DOHH2 (cell line): ENCODE measurements at regions not wholly inside any gene's neighbourhood (a gene's known extent, or its start where the extent isn't known, plus 50 kb on each side); places are given as distances from the start of the nearest gene placed in this dataset.

Experiments used
- H3F3A ChIP-seq: fragments of 200-600 bp; sonication (generic), shearing (Covaris generic); 2 replicates; pipeline ENCODE4 v1.6.0; 2016; ENCODE audit warnings: antibody characterized with exemption, mild to moderate bottlenecking; ENCODE audit not compliant: control insufficient read depth, insufficient read depth
- H3K27ac ChIP-seq: fragments of 200-600 bp; sonication (generic); 2 replicates; pipeline ENCODE4 v1.5.1; 2014; ENCODE audit warnings: low read depth, mild to moderate bottlenecking, low read length, moderate library complexity
- H3K27me3 ChIP-seq: fragments of 200-600 bp; sonication (generic); 2 replicates; pipeline ENCODE4 v1.6.1; 2014; ENCODE audit warnings: mild to moderate bottlenecking, low read length, mixed read lengths; ENCODE audit not compliant: control insufficient read depth
- H3K36me3 ChIP-seq: fragments of 200-600 bp; sonication (generic); 2 replicates; pipeline ENCODE4 v1.6.1; 2014; ENCODE audit warnings: mild to moderate bottlenecking, low read length, moderate library complexity, mixed read lengths; ENCODE audit not compliant: control insufficient read depth
- H3K4me1 ChIP-seq: fragments of 200-600 bp; sonication (generic); 2 replicates; pipeline ENCODE4 v1.6.1; 2014; ENCODE audit warnings: mild to moderate bottlenecking, low read length, mixed read lengths; ENCODE audit not compliant: control insufficient read depth
- H3K4me2 ChIP-seq: fragments of 200-600 bp; sonication (generic); 2 replicates; pipeline ENCODE4 v1.6.0; 2014; ENCODE audit warnings: mild to moderate bottlenecking, low read length, moderate library complexity
- H3K4me3 ChIP-seq: fragments of 200-600 bp; sonication (generic); 2 replicates; pipeline ENCODE4 v1.5.1; 2014; ENCODE audit warnings: mild to moderate bottlenecking, low read length, mixed read lengths
- H3K79me2 ChIP-seq: fragments of 200-600 bp; sonication (generic); 2 replicates; pipeline ENCODE4 v1.6.1; 2014; ENCODE audit warnings: mild to moderate bottlenecking, low read length, mixed read lengths; ENCODE audit not compliant: control insufficient read depth
- H3K9me2 ChIP-seq: fragments of 200-600 bp; sonication (generic); replicated peaks from 2 replicates; pipeline ENCODE4 v1.6.1; 2014; ENCODE audit warnings: mild to moderate bottlenecking, low read length, mixed read lengths; ENCODE audit not compliant: control insufficient read depth
- H3K9me3 ChIP-seq: fragments of 200-600 bp; sonication (generic); 2 replicates; pipeline ENCODE4 v1.6.1; 2014; ENCODE audit warnings: antibody characterized with exemption, low read length, mixed read lengths; ENCODE audit not compliant: control insufficient read depth, insufficient read depth
- H4K20me1 ChIP-seq: fragments of 200-600 bp; sonication (generic); 2 replicates; pipeline ENCODE4 v1.6.0; 2014; ENCODE audit warnings: low read depth, mild to moderate bottlenecking, antibody characterized with exemption, low read length, moderate library complexity; ENCODE audit not compliant: control insufficient read depth, insufficient read depth
- CTCF ChIP-seq: fragments of 200-600 bp; sonication (generic); IDR thresholded peaks from one replicate; pipeline ENCODE4 v1.5.1; 2014; ENCODE audit warnings: antibody characterized with exemption, mild to moderate bottlenecking, low read depth, low read length; ENCODE audit not compliant: poor library complexity, severe bottlenecking
- EZH2phosphoT487 ChIP-seq: fragments of 200-600 bp; sonication (generic); IDR thresholded peaks from 2 replicates; pipeline ENCODE4 v1.6.1; 2017; ENCODE audit warnings: borderline replicate concordance, mild to moderate bottlenecking, antibody characterized with exemption, low read length, moderate library complexity, mixed read lengths

GRCh38 chr1:229164348-229164747 lies 106.6 kb upstream of the RAB4A start:
- Histone ChIP-seq H3K36me3 (no peaks in the 10 kb centered on the region), H3K27ac (no peak overlapping the region), H3K4me3 (no peak overlapping the region), H3K27me3 (peaks cover 8% of the 10 kb centered on the region; the same call in 1 of the 2 replicates), H3K4me1 (no peaks in the 10 kb centered on the region), H3K79me2 (no peaks in the 10 kb centered on the region), H3K4me2 (no peak overlapping the region), H3K9me3 (no peaks in the 10 kb centered on the region), H3K9me2 (no peaks in the 10 kb centered on the region), H4K20me1 (no peaks in the 10 kb centered on the region), H3F3A (no peaks in the 10 kb centered on the region)
- TF ChIP-seq EZH2phosphoT487 (no peak), CTCF (no peak)

GRCh38 chr1:229164836-229165735 lies 105.8 kb upstream of the RAB4A start:
- Histone ChIP-seq H3F3A (no peaks in the 10 kb centered on the region), H3K36me3 (no peaks in the 10 kb centered on the region), H3K79me2 (no peaks in the 10 kb centered on the region), H3K9me3 (no peaks in the 10 kb centered on the region), H3K4me3 (no peak overlapping the region), H3K9me2 (no peaks in the 10 kb centered on the region), H3K27ac (no peak overlapping the region), H3K27me3 (peaks cover 8% of the 10 kb centered on the region; the same call in 1 of the 2 replicates), H3K4me2 (no peak overlapping the region), H4K20me1 (no peaks in the 10 kb centered on the region), H3K4me1 (no peaks in the 10 kb centered on the region)
- no peak for TF ChIP-seq CTCF
- no peak for TF ChIP-seq EZH2phosphoT487

GRCh38 chr1:229167318-229167717 lies 103.6 kb upstream of the RAB4A start:
- H3K4me1 ChIP-seq, result no peaks in the 10 kb centered on the region
- H3K79me2 ChIP-seq, result no peaks in the 10 kb centered on the region
- H3K36me3 ChIP-seq, result no peaks in the 10 kb centered on the region
- no peak overlapping the region for H3K27ac ChIP-seq
- no peak overlapping the region for H3K4me3 ChIP-seq
- H3F3A ChIP-seq, result no peaks in the 10 kb centered on the region
- no peak overlapping the region for H3K4me2 ChIP-seq
- H3K9me3 ChIP-seq, result no peaks in the 10 kb centered on the region
- peaks cover 8% of the 10 kb centered on the region; the same call in 1 of the 2 replicates for H3K27me3 ChIP-seq
- no peak for TF ChIP-seq EZH2phosphoT487
- TF ChIP-seq CTCF, result no peak
- H4K20me1 ChIP-seq, result no peaks in the 10 kb centered on the region
- no peaks in the 10 kb centered on the region for H3K9me2 ChIP-seq
